BJ (cell line): ENCODE measurements at regions not wholly inside any gene's neighbourhood (a gene's known extent, or its start where the extent isn't known, plus 50 kb on each side); places are given as distances from the start of the nearest gene placed in this dataset.

Source experiments
- CTCF ChIA-PET: fragments of 350-600 bp; formaldehyde crosslinking; extraction: SDS; loops from one replicate; lab custom pipeline; 2021; ENCODE audit warnings: antibody characterized with exemption, inconsistent platforms; lab: Yijun Ruan, JAX
- POLR2A ChIA-PET: fragments of 300-600 bp; sonication (Branson Sonifier 250); formaldehyde crosslinking; extraction: SDS; loops from one replicate; lab custom pipeline; 2021; ENCODE audit warnings: antibody characterized with exemption; lab: Charles Lee
- DNase-seq: peaks from one replicate; pipeline ENCODE4 v3.0.0-alpha.2; 2011; ENCODE audit warnings: low read depth
- H3K27me3 ChIP-seq: 2 replicates; pipeline ENCODE4 v1.6.0; 2011; ENCODE audit warnings: low read length; ENCODE audit not compliant: control insufficient read depth, insufficient read depth
- H3K36me3 ChIP-seq: 2 replicates; pipeline ENCODE4 v1.5.1; 2011; ENCODE audit warnings: low read length; ENCODE audit not compliant: control insufficient read depth, insufficient read depth
- H3K4me3 ChIP-seq: 2 replicates; pipeline ENCODE4 v1.5.1; 2011; ENCODE audit warnings: low read depth, mild to moderate bottlenecking, control low read depth, low read length
- TF ChIP-seq, protein P1 (sequence below): IDR thresholded peaks from 2 replicates; pipeline ENCODE4 v1.5.1; 2011; ENCODE audit warnings: low read depth, mild to moderate bottlenecking, control low read depth, inconsistent platforms, low read length, moderate library complexity; ENCODE audit not compliant: insufficient read depth

DNA sequence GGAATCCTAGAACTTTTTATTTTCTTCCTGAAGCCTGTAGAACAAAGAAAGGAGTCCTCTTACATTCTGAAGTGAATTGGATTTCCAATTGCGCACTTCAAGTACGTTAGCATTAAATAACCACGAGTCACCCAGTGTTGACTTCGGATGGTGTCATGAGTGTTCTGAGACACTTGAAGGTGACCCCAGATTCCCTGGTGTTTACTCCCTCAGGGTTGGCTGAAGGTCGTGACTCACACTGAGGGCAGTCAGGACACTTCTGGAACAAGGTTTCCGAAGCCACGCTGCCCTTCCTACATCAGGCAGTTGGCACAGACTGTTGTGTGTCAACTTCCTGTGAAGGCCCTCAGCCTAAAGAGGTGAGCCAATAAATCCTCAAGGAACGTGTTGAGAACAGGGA is 186.6 kb upstream of the CELF2 start:
- CTCF ChIA-PET = interaction anchor here (0.6 to 1.0 kb wide), 3 partner anchors 33 to 188 kb away, joined by 3 read pairs; no protein-coding TSS in a partner anchor
- POLR2A ChIA-PET = no interaction called here
- H3K4me3 ChIP-seq = no peak overlapping the region

DNA sequence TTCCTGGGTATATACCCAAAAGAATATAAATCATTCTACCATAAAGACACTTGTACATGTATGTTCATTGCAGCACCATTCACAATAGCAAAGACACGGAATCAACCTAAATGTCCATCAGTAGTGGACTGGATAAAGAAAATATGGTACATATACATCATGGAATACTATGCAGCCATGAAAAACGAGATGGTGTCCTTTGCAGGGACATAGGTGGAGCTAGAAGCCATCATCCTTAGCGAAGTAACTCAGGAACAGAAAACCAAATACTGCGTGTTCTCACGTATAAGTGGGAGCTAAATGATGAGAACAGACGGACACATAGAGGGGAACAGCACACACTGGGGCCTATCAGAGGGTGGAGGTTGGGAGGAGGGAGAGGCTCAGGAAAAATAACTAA is 183.7 kb upstream of the CELF2 start:
- CTCF ChIA-PET = interaction anchor here (1.3 kb wide), 1 partner anchor 12 kb away, joined by 3 read pairs; no protein-coding TSS in a partner anchor
- POLR2A ChIA-PET = no interaction called here
- TF ChIP-seq, protein P1, sequence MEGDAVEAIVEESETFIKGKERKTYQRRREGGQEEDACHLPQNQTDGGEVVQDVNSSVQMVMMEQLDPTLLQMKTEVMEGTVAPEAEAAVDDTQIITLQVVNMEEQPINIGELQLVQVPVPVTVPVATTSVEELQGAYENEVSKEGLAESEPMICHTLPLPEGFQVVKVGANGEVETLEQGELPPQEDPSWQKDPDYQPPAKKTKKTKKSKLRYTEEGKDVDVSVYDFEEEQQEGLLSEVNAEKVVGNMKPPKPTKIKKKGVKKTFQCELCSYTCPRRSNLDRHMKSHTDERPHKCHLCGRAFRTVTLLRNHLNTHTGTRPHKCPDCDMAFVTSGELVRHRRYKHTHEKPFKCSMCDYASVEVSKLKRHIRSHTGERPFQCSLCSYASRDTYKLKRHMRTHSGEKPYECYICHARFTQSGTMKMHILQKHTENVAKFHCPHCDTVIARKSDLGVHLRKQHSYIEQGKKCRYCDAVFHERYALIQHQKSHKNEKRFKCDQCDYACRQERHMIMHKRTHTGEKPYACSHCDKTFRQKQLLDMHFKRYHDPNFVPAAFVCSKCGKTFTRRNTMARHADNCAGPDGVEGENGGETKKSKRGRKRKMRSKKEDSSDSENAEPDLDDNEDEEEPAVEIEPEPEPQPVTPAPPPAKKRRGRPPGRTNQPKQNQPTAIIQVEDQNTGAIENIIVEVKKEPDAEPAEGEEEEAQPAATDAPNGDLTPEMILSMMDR = no peak
- H3K27me3 ChIP-seq = no peaks in the 10 kb centered on the region
- no peak for DNase-seq
- H3K36me3 ChIP-seq = no peaks in the 10 kb centered on the region
- H3K4me3 ChIP-seq = no peak overlapping the region

More for the DNA sequence above, 186.6 kb upstream of the CELF2 start:
- Histone ChIP-seq H3K36me3 (no peaks in the 10 kb centered on the region), H3K27me3 (no peaks in the 10 kb centered on the region)
- TF ChIP-seq, protein P1 = no peak
- DNase-seq = peak; percentile 84

DNA sequence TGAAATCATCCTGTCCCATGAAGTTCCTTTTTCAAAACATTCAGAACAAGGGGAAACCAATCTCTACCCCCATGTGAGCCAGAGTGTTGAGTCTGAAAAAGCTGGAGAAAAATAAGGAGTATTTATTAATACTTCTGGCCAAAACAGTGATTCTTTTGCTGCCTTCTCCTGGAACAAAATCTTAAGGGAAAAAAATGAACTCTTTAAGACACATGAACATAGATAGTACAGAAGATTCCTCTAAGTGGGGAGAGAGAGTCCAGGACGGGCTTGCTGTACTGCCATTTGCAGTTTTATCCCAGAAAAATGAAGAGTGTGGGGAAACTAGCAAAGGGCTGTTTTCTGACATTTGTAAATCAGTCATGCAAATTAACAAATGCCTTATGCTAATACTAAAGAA is 173.4 kb upstream of the CELF2 start:
- Histone ChIP-seq H3K4me3 (no peak overlapping the region), H3K36me3 (no peaks in the 10 kb centered on the region), H3K27me3 (0 out of 2 replicates have a peak, but pooled peaks cover 2% of the 10 kb centered on the region)
- no peak for DNase-seq
- CTCF ChIA-PET = interaction anchor here (0.6 kb wide), 1 partner anchor 8 kb away, joined by 3 read pairs; no protein-coding TSS in a partner anchor
- POLR2A ChIA-PET = no interaction called here
- TF ChIP-seq, protein P1 = no peak

DNA sequence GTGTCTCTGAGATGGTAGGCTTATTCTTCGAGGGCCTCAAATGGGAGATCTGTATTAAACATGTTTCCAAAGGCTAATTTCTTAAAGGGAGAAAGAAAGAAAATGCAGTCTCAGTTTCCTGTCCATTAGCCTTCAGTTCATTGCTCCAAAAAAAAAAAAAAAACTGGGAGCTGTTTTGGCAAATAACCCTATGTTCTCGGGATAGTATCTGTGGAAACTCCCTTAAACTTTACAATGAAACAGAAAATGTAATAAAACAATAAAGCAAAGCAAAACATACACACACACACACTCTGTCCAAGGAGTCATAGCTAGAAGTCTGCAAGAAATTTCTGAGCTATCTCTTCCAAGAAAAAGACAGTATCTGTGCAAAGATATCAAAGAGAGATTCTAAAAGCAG is 172.5 kb upstream of the CELF2 start:
- TF ChIP-seq, protein P1 = no peak
- Histone ChIP-seq H3K27me3 (0 out of 2 replicates have a peak, but pooled peaks cover 2% of the 10 kb centered on the region), H3K36me3 (no peaks in the 10 kb centered on the region), H3K4me3 (no peak overlapping the region)
- CTCF ChIA-PET = interaction anchor here (1.4 to 1.9 kb wide), 3 partner anchors 9 to 13 kb away, joined by 3 to 5 read pairs (median 4); no protein-coding TSS in a partner anchor
- POLR2A ChIA-PET = no interaction called here
- DNase-seq = no peak

DNA sequence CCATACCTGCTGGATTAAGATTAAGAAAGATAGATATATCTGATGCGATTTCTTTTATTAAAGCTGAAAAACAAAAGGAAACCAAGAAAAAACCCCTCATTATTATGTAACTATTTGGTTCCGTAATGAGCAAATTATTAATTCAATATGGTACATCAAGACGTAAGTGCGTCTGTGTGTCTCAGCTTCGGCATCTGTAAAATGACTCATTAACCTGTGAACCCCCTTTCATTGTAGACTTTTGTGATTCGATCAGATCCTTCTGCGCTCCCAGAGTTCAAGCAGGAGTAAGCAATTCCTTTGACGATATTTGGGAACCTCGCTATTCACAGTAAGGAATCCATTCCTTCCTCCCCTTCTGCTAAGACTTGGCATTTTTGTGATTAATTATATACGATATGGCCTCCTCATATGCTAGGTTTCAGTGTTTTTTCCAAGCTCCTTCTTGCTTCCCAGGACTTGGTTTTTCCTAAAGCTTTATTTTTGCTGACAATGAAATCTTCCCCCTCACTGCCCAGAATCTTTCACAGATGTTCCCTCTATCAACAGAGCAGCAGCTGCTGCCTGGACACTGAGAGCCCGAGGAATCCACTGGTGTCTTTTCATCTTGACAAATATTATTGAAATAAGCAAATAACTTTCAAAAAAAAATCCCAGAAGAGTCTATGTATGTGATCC is 171.7 kb upstream of the CELF2 start:
- no peaks in the 10 kb centered on the region for H3K36me3 ChIP-seq
- DNase-seq = no peak
- ChIA-PET CTCF (interaction anchor here (1.4 to 1.9 kb wide), 3 partner anchors 10 to 13 kb away, joined by 3 to 5 read pairs (median 4); no protein-coding TSS in a partner anchor), POLR2A (no interaction called here)
- no peak overlapping the region for H3K4me3 ChIP-seq
- H3K27me3 ChIP-seq = 0 out of 2 replicates have a peak, but pooled peaks cover 2% of the 10 kb centered on the region
- TF ChIP-seq, protein P1 = no peak
